Neuronal stem cell (in vitro differentiated cells): ENCODE measurements at regions not wholly inside any gene's neighbourhood (a gene's known extent, or its start where the extent isn't known, plus 50 kb on each side); places are given as distances from the start of the nearest gene placed in this dataset.

Source experiments
- DNase-seq: peaks from one replicate; pipeline ENCODE4 v3.0.0-alpha.2; 2013; ENCODE audit warnings: low spot score
- H2AFZ ChIP-seq: one replicate; pipeline ENCODE4 v1.6.1; 2013; ENCODE audit warnings: mild to moderate bottlenecking, low read length, inconsistent platforms
- H2AK5ac ChIP-seq: 2 replicates; pipeline ENCODE4 v1.6.1; 2013; ENCODE audit warnings: low read depth, mild to moderate bottlenecking, inconsistent platforms, low read length, moderate library complexity, mixed read lengths
- H2BK120ac ChIP-seq: 2 replicates; pipeline ENCODE4 v1.6.1; 2013; ENCODE audit warnings: low read depth, mild to moderate bottlenecking, inconsistent platforms, low read length, moderate library complexity, mixed read lengths
- H2BK12ac ChIP-seq: one replicate; pipeline ENCODE4 v1.6.1; 2013; ENCODE audit warnings: low read length, inconsistent platforms
- H2BK15ac ChIP-seq: 2 replicates; pipeline ENCODE4 v1.6.1; 2013; ENCODE audit warnings: mild to moderate bottlenecking, low read length, inconsistent platforms, mixed read lengths
- H2BK5ac ChIP-seq: one replicate; pipeline ENCODE4 v1.6.1; 2013; ENCODE audit warnings: inconsistent platforms, mild to moderate bottlenecking, low read length, moderate library complexity
- H3K14ac ChIP-seq: one replicate; pipeline ENCODE4 v1.6.1; 2013; ENCODE audit warnings: low read length, inconsistent platforms
- H3K18ac ChIP-seq: 2 replicates; pipeline ENCODE4 v1.6.1; 2013; ENCODE audit warnings: low read length, inconsistent platforms
- H3K23ac ChIP-seq: 2 replicates; pipeline ENCODE4 v1.6.1; 2013; ENCODE audit warnings: low read depth, mild to moderate bottlenecking, mixed read lengths, low read length, inconsistent platforms; ENCODE audit not compliant: poor library complexity
- H3K27ac ChIP-seq: replicated peaks from 3 replicates; pipeline ENCODE4 v1.5.1; 2013; ENCODE audit warnings: low read length, inconsistent platforms
- H3K27me3 ChIP-seq, 3 experiments: 2 replicates each; pipeline ENCODE4 v1.6.1; 2013; ENCODE audit warnings: low read length in 3 of 3, mild to moderate bottlenecking in 2 of 3, inconsistent platforms in 1 of 3, low read depth in 1 of 3, mixed read lengths in 1 of 3, moderate library complexity in 1 of 3; ENCODE audit not compliant: control insufficient read depth in 3 of 3, insufficient read depth in 3 of 3
- H3K36me3 ChIP-seq, 2 donors: replicated peaks in 1 of 2; 2 replicates each; pipeline ENCODE4 v1.6.1; 2013; ENCODE audit warnings: low read length in 2 of 2; ENCODE audit not compliant: control insufficient read depth in 2 of 2, insufficient read depth in 2 of 2
- H3K4ac ChIP-seq: 2 replicates; pipeline ENCODE4 v1.6.1; 2013; ENCODE audit warnings: inconsistent platforms, mild to moderate bottlenecking, low read length, moderate library complexity
- H3K4me1 ChIP-seq, 2 donors: 1 replicate in 1 of 2; 2 replicates in 1 of 2; pipeline ENCODE4 v1.6.1; 2013; ENCODE audit warnings: low read length in 2 of 2, low read depth in 1 of 2; ENCODE audit not compliant: control insufficient read depth in 2 of 2, insufficient read depth in 1 of 2
- H3K4me2 ChIP-seq: one replicate; pipeline ENCODE4 v1.6.1; 2013; ENCODE audit warnings: mild to moderate bottlenecking, low read length, inconsistent platforms; ENCODE audit not compliant: insufficient read depth, poor library complexity, severe bottlenecking
- H3K4me3 ChIP-seq, 2 donors: 2 replicates each; pipeline ENCODE4 v1.5.1; 2013; ENCODE audit warnings: low read length in 2 of 2, mild to moderate bottlenecking in 2 of 2, inconsistent platforms in 1 of 2, moderate library complexity in 1 of 2
- H3K79me1 ChIP-seq: one replicate; pipeline ENCODE4 v1.6.1; 2013; ENCODE audit warnings: low read depth, mild to moderate bottlenecking, inconsistent platforms, low read length, moderate library complexity
- H3K9ac ChIP-seq: one replicate; pipeline ENCODE4 v1.6.1; 2013; ENCODE audit warnings: mild to moderate bottlenecking, low read depth, low read length, inconsistent platforms; ENCODE audit not compliant: poor library complexity
- H3K9me3 ChIP-seq, 2 donors: replicated peaks in 1 of 2; 2 replicates each; pipeline versions ENCODE3 to v1.6.1; 2013; ENCODE audit warnings: low read length in 2 of 2, mild to moderate bottlenecking in 2 of 2, inconsistent platforms in 1 of 2, low read depth in 1 of 2, mixed read lengths in 1 of 2, moderate library complexity in 1 of 2; ENCODE audit not compliant: control insufficient read depth in 2 of 2, insufficient read depth in 1 of 2
- H4K8ac ChIP-seq: one replicate; pipeline ENCODE4 v1.6.1; 2013; ENCODE audit warnings: low read depth, mild to moderate bottlenecking, inconsistent platforms, low read length, moderate library complexity
- H4K91ac ChIP-seq: one replicate; pipeline ENCODE4 v1.6.1; 2013; ENCODE audit warnings: low read length, low read depth, mild to moderate bottlenecking, inconsistent platforms; ENCODE audit not compliant: poor library complexity
- WGBS, 2 donors: extraction: QIAGEN DNeasy Blood & Tissue Kit; methylation state at CpG; one replicate each; pipeline ENCODE4 v1.1.7; 2013; ENCODE audit warnings: missing lambda C conversion rate in 2 of 2, mixed read lengths in 1 of 2; ENCODE audit not compliant: insufficient read length in 2 of 2, insufficient replicate concordance in 1 of 2; ENCODE audit errors: extremely low coverage in 2 of 2; 5-methylcytosine and 5-hydroxymethylcytosine counted together

- no peak overlapping the region for H4K91ac ChIP-seq
- H3K9me3 ChIP-seq, result no peaks in the 10 kb centered on the region
- no peak overlapping the region for H3K14ac ChIP-seq
- H3K4ac ChIP-seq, result no peak overlapping the region
- no peak overlapping the region for H2BK12ac ChIP-seq
- H3K9ac ChIP-seq, result no peak overlapping the region
- H3K18ac ChIP-seq, result no peak overlapping the region
- WGBS, 2 donors, result no CpG with 5 or more reads among the region's 3 CpGs
- H3K27me3 ChIP-seq, result no peaks in the 10 kb centered on the region
- peak overlapping the region; percentile 49 for H2AFZ ChIP-seq
- no peak overlapping the region for H3K27ac ChIP-seq
- no peak overlapping the region for H3K4me2 ChIP-seq
- no peak overlapping the region for H2AK5ac ChIP-seq
- no peak overlapping the region for H2BK5ac ChIP-seq
- H2BK15ac ChIP-seq, result no peak overlapping the region
- H3K4me1 ChIP-seq, result no peaks in the 10 kb centered on the region
- no peak overlapping the region for H3K4me3 ChIP-seq
- H4K8ac ChIP-seq, result no peak overlapping the region
- no peaks in the 10 kb centered on the region for H3K79me1 ChIP-seq
- DNase-seq, result no peak
- no peaks in the 10 kb centered on the region for H3K36me3 ChIP-seq
- no peak overlapping the region for H2BK120ac ChIP-seq
- no peak overlapping the region for H3K23ac ChIP-seq
These were observed 1011.8 kb upstream of the ADGRL4 start for GRCh38 chr1:80018348-80018747.

DNA sequence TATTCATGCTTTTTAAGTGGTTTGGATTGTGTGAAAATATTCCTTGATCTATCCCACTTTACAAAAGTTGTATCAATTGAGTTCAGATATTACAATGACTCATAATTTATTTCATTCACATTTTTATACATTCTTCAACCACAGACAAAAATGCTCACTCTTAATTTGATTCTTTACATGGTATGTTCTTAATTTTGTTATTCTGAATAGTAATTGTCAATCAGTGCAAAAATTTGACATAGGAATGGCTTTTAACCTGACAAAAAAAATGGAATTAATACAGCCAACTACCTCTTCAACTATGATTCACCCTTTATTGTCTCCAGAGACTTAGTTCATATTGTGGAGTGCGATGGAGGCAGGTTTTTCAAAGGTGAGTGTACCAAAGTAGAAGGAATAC lies 1002.4 kb upstream of the ADGRL4 start:
- no peak overlapping the region for H2BK5ac ChIP-seq
- no peak overlapping the region for H4K8ac ChIP-seq
- H2AFZ ChIP-seq, result no peak overlapping the region
- H2AK5ac ChIP-seq, result no peak overlapping the region
- H3K4me2 ChIP-seq, result no peak overlapping the region
- no peak for DNase-seq
- H3K36me3 ChIP-seq, result no peaks in the 10 kb centered on the region
- no peak overlapping the region for H3K9ac ChIP-seq
- H3K14ac ChIP-seq, result no peak overlapping the region
- no peak overlapping the region for H3K23ac ChIP-seq
- H3K4me3 ChIP-seq, result no peak overlapping the region
- H3K27ac ChIP-seq, result no peak overlapping the region
- no CpG with 5 or more reads among the region's 1 CpG for WGBS, 2 donors
- no peak overlapping the region for H2BK15ac ChIP-seq
- H3K4ac ChIP-seq, result no peak overlapping the region
- no peaks in the 10 kb centered on the region for H3K79me1 ChIP-seq
- H3K27me3 ChIP-seq, result no peaks in the 10 kb centered on the region
- no peak overlapping the region for H2BK12ac ChIP-seq
- no peak overlapping the region for H3K18ac ChIP-seq
- H2BK120ac ChIP-seq, result no peak overlapping the region
- no peak overlapping the region for H4K91ac ChIP-seq
- H3K4me1 ChIP-seq, result no peaks in the 10 kb centered on the region
- no peaks in the 10 kb centered on the region for H3K9me3 ChIP-seq

GRCh38 chr1:80003250-80003649 lies 996.7 kb upstream of the ADGRL4 start:
- no peak overlapping the region for H2BK12ac ChIP-seq
- no peaks in the 10 kb centered on the region for H3K79me1 ChIP-seq
- no peak overlapping the region for H3K27ac ChIP-seq
- H3K27me3 ChIP-seq, result no peaks in the 10 kb centered on the region
- no peak overlapping the region for H3K18ac ChIP-seq
- H3K9ac ChIP-seq, result no peak overlapping the region
- H2BK120ac ChIP-seq, result no peak overlapping the region
- H3K14ac ChIP-seq, result no peak overlapping the region
- H3K36me3 ChIP-seq, result no peaks in the 10 kb centered on the region
- no peak overlapping the region for H2AK5ac ChIP-seq
- no peak overlapping the region for H2AFZ ChIP-seq
- no peak overlapping the region for H2BK5ac ChIP-seq
- no peak overlapping the region for H4K8ac ChIP-seq
- H3K4me1 ChIP-seq, result no peaks in the 10 kb centered on the region
- no peak overlapping the region for H4K91ac ChIP-seq
- H3K4ac ChIP-seq, result no peak overlapping the region
- no peak overlapping the region for H2BK15ac ChIP-seq
- H3K4me3 ChIP-seq, result no peak overlapping the region
- no peak for DNase-seq
- no peaks in the 10 kb centered on the region for H3K9me3 ChIP-seq
- H3K4me2 ChIP-seq, result no peak overlapping the region
- no peak overlapping the region for H3K23ac ChIP-seq

- Histone ChIP-seq H3K36me3 (no peaks in the 10 kb centered on the region), H2AFZ (peak overlapping the region; percentile 55), H2BK120ac (no peak overlapping the region), H3K9ac (no peak overlapping the region), H2BK15ac (no peak overlapping the region), H3K9me3 (no peaks in the 10 kb centered on the region), H2BK12ac (no peak overlapping the region), H3K27ac (no peak overlapping the region), H4K8ac (no peak overlapping the region), H2AK5ac (no peak overlapping the region), H3K79me1 (no peaks in the 10 kb centered on the region), H3K4ac (no peak overlapping the region), H3K4me2 (no peak overlapping the region), H3K18ac (no peak overlapping the region), H4K91ac (no peak overlapping the region), H3K4me1 (no peaks in the 10 kb centered on the region), H3K4me3 (no peak overlapping the region), H3K14ac (no peak overlapping the region), H2BK5ac (no peak overlapping the region), H3K23ac (no peak overlapping the region), H3K27me3 (no peaks in the 10 kb centered on the region)
- DNase-seq, result no peak
- WGBS, 2 donors, result no CpG with 5 or more reads among the region's 3 CpGs
These were observed 981.9 kb upstream of the ADGRL4 start for GRCh38 chr1:79988401-79988800.
